ENCODE measurements at regions not wholly inside any gene's neighbourhood (a gene's known extent, or its start where the extent isn't known, plus 50 kb on each side); places are given as distances from the start of the nearest gene placed in this dataset.

- Histone ChIP-seq H3K27me3 (no peaks in the 10 kb centered on the region), H3K79me2 (ENCODE audit: low read depth) (no peaks in the 10 kb centered on the region), H3K9ac (no peak overlapping the region), H2AFZ (replicated peaks) (no peak overlapping the region), H3F3A (ENCODE audit: low read depth) (peaks cover 19% of the 10 kb centered on the region), H4K20me1 (ENCODE audit: low read depth) (no peaks in the 10 kb centered on the region), H3K27ac (no peak overlapping the region), H3K9me3 (ENCODE audit: low read depth) (no peaks in the 10 kb centered on the region), H3K4me3 (no peak overlapping the region), H3K4me1 (no peaks in the 10 kb centered on the region), H3K36me3 (no peaks in the 10 kb centered on the region), H3K4me2 (no peak overlapping the region)
- peaks cover 6% of the 10 kb centered on the region for H3K4me1 Mint-ChIP-seq
- no peak overlapping the region for H3K27ac Mint-ChIP-seq
- no peak for DNase-seq (ENCODE audit: low spot score)
- TF ChIP-seq EZH2 (IDR thresholded peaks at IDR 0.05) (no peak), EZH2phosphoT487 (IDR thresholded peaks at IDR 0.05) (no peak)
- H3K36me3 Mint-ChIP-seq = no peaks in the 10 kb centered on the region
- H3K4me3 Mint-ChIP-seq = no peak overlapping the region
- no peaks in the 10 kb centered on the region for H3K9me3 Mint-ChIP-seq
- peaks cover 3% of the 10 kb centered on the region for H3K27me3 Mint-ChIP-seq (ENCODE audit: insufficient read depth, low read depth)
Observed at GRCh38 chr12:98446060-98446459, 69.3 kb upstream of the TMPO start.

- TF ChIP-seq EZH2phosphoT487 (IDR thresholded peaks at IDR 0.05) (no peak), EZH2 (IDR thresholded peaks at IDR 0.05) (no peak)
- TF ChIP-seq, protein P1, sequence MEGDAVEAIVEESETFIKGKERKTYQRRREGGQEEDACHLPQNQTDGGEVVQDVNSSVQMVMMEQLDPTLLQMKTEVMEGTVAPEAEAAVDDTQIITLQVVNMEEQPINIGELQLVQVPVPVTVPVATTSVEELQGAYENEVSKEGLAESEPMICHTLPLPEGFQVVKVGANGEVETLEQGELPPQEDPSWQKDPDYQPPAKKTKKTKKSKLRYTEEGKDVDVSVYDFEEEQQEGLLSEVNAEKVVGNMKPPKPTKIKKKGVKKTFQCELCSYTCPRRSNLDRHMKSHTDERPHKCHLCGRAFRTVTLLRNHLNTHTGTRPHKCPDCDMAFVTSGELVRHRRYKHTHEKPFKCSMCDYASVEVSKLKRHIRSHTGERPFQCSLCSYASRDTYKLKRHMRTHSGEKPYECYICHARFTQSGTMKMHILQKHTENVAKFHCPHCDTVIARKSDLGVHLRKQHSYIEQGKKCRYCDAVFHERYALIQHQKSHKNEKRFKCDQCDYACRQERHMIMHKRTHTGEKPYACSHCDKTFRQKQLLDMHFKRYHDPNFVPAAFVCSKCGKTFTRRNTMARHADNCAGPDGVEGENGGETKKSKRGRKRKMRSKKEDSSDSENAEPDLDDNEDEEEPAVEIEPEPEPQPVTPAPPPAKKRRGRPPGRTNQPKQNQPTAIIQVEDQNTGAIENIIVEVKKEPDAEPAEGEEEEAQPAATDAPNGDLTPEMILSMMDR (IDR thresholded peaks at IDR 0.05) = no peak
- Histone ChIP-seq H3K27me3 (no peaks in the 10 kb centered on the region), H3K27ac (no peak overlapping the region), H3K4me1 (no peaks in the 10 kb centered on the region), H3F3A (ENCODE audit: low read depth) (peaks cover 19% of the 10 kb centered on the region), H3K79me2 (ENCODE audit: low read depth) (no peaks in the 10 kb centered on the region), H3K36me3 (no peaks in the 10 kb centered on the region), H3K9ac (no peak overlapping the region), H3K9me3 (ENCODE audit: low read depth) (no peaks in the 10 kb centered on the region), H4K20me1 (ENCODE audit: low read depth) (no peaks in the 10 kb centered on the region), H3K4me3 (no peak overlapping the region), H2AFZ (replicated peaks) (no peak overlapping the region), H3K4me2 (no peak overlapping the region)
- no peak for DNase-seq (ENCODE audit: low spot score)
- Mint-ChIP-seq H3K4me1 (peaks cover 5% of the 10 kb centered on the region), H3K36me3 (no peaks in the 10 kb centered on the region), H3K4me3 (no peak overlapping the region), H3K9me3 (no peaks in the 10 kb centered on the region), H3K27me3 (ENCODE audit: insufficient read depth, low read depth) (peaks cover 3% of the 10 kb centered on the region), H3K27ac (no peak overlapping the region)
Observed at GRCh38 chr12:98446682-98447081, 68.7 kb upstream of the TMPO start.

DNA sequence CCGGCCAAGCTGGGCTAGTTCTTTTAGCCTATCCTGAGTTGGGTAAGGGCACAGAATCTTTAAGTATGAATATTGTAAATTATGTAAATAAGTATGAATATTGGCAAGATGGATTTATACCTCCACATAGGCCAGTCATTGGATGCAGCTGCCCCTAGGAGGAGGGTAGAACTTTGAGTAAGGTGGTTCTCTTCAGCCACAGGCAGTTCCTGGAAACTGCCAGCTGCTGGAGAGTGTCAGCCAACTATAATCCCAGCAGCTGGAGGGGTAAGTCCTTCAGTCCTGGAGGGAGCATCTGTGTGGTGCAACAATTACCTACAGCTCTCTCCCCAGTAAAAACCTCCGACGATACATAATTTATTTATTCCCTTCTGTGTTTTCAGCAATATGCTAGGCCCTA, 65.8 kb upstream of the TMPO start:
- no peaks in the 10 kb centered on the region for H4K20me1 ChIP-seq (ENCODE audit: low read depth)
- H3K36me3 Mint-ChIP-seq = no peaks in the 10 kb centered on the region
- H3K27me3 ChIP-seq = no peaks in the 10 kb centered on the region
- no peak overlapping the region for H3K27ac ChIP-seq
- TF ChIP-seq EZH2phosphoT487 (IDR thresholded peaks at IDR 0.05) = no peak
- no peak for TF ChIP-seq EZH2 (IDR thresholded peaks at IDR 0.05)
- TF ChIP-seq, protein P1 (IDR thresholded peaks at IDR 0.05) = no peak
- no peak overlapping the region for H3K4me3 Mint-ChIP-seq
- H3K4me1 ChIP-seq = no peaks in the 10 kb centered on the region
- H3K4me1 Mint-ChIP-seq = peaks cover 5% of the 10 kb centered on the region
- H2AFZ ChIP-seq (replicated peaks) = no peak overlapping the region
- no peak for DNase-seq (ENCODE audit: low spot score)
- no peaks in the 10 kb centered on the region for H3K9me3 ChIP-seq (ENCODE audit: low read depth)
- peaks cover 2% of the 10 kb centered on the region for H3K27me3 Mint-ChIP-seq (ENCODE audit: insufficient read depth, low read depth)
- no peaks in the 10 kb centered on the region for H3K79me2 ChIP-seq (ENCODE audit: low read depth)
- no peak overlapping the region for H3K9ac ChIP-seq
- H3K27ac Mint-ChIP-seq = no peak overlapping the region
- H3F3A ChIP-seq (ENCODE audit: low read depth) = peaks cover 19% of the 10 kb centered on the region
- no peak overlapping the region for H3K4me3 ChIP-seq
- peaks cover under 1% of the 10 kb centered on the region for H3K9me3 Mint-ChIP-seq
- no peaks in the 10 kb centered on the region for H3K36me3 ChIP-seq
- H3K4me2 ChIP-seq = no peak overlapping the region

- no peaks in the 10 kb centered on the region for H3K36me3 ChIP-seq
- Mint-ChIP-seq H3K36me3 (no peaks in the 10 kb centered on the region), H3K27ac (no peak overlapping the region), H3K4me3 (no peak overlapping the region), H3K4me1 (peaks cover 2% of the 10 kb centered on the region), H3K27me3 (ENCODE audit: insufficient read depth, low read depth) (peaks cover 2% of the 10 kb centered on the region), H3K9me3 (peaks cover 2% of the 10 kb centered on the region)
- no peaks in the 10 kb centered on the region for H3K79me2 ChIP-seq (ENCODE audit: low read depth)
- no peak overlapping the region for H3K9ac ChIP-seq
- H3K4me3 ChIP-seq = no peak overlapping the region
- no peaks in the 10 kb centered on the region for H3K9me3 ChIP-seq (ENCODE audit: low read depth)
- H3F3A ChIP-seq (ENCODE audit: low read depth) = peaks cover 16% of the 10 kb centered on the region
- H3K4me1 ChIP-seq = no peaks in the 10 kb centered on the region
- TF ChIP-seq EZH2 (IDR thresholded peaks at IDR 0.05) (no peak), EZH2phosphoT487 (IDR thresholded peaks at IDR 0.05) (no peak)
- no peak overlapping the region for H2AFZ ChIP-seq (replicated peaks)
- no peak overlapping the region for H3K27ac ChIP-seq
- H4K20me1 ChIP-seq (ENCODE audit: low read depth) = no peaks in the 10 kb centered on the region
- H3K27me3 ChIP-seq = peaks cover 13% of the 10 kb centered on the region
- DNase-seq (ENCODE audit: low spot score) = no peak
- H3K4me2 ChIP-seq = no peak overlapping the region
Observed at GRCh38 chr12:98453070-98453469, 62.3 kb upstream of the TMPO start.
